ENCODE measurements at regions not wholly inside any gene's neighbourhood (a gene's known extent, or its start where the extent isn't known, plus 50 kb on each side); places are given as distances from the start of the nearest gene placed in this dataset.

DNA sequence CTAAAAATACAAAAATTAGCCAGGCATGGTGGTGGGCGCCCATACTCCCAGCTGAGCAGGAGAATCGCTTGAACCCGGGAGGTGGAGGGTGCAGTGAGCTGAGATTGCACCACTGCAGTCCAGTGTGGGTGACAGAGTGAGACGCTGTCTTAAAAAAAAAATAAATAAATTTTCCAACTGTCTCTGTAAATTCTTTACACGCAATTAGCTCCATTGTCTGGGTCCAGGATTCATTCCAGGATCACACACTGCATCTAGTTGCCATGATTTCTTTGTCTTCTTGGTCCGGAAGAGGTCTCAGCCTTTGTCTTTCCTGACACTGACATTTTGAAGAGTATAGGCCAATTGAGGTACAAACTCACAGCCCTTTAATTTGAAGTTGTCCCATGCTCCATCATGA lies 167.6 kb upstream of the NYAP2 start:
- H3K36me3 ChIP-seq (replicated peaks in 1 of 2; ENCODE audit: control insufficient read depth in 1 of 2, insufficient read depth in 2 of 2, low read length in 2 of 2) = no peaks in the 10 kb centered on the region
- FAIRE-seq = no peak
- no peak overlapping the region for H3K9ac ChIP-seq (ENCODE audit: insufficient read depth, low read depth, low read length)
- DNase-seq (ENCODE audit: low spot score) = no peak
- H3K4me3 ChIP-seq (replicated peaks in 1 of 3; ENCODE audit: insufficient read depth in 1 of 3, low read depth in 2 of 3, low read length in 3 of 3) = no peak overlapping the region
- POLR2A ChIA-PET = no interaction called here
- H3K9me3 ChIP-seq (ENCODE audit: low read length) = no peaks in the 10 kb centered on the region
- H3K27ac ChIP-seq (ENCODE audit: extremely low read length, insufficient read depth, low read length) = no peak overlapping the region
- WGBS (ENCODE audit: low lambda C conversion rate) = 7% methylated on average over 6 of the region's 6 CpGs
- no peaks in the 10 kb centered on the region for H3K27me3 ChIP-seq (ENCODE audit: control insufficient read depth in 1 of 2, insufficient read depth in 2 of 2, low read length in 2 of 2)
- CTCF ChIA-PET (ENCODE audit: low intra/inter-chr PET ratio, low total read pairs) = no interaction called here
- H2AFZ ChIP-seq (ENCODE audit: low read length) = no peak overlapping the region
- no TSS peak for BruUV-seq (replicated peaks)
- in situ Hi-C loops (cut with HindIII; ENCODE audit: extremely low pct_ligation_motif_present, low pct_unique_long_range_greater_than_20kb) (no loop called here), intact Hi-C loops (cut with micrococcal nuclease; ENCODE audit: unreplicated experiment) (no loop called here)
- H3K4me1 ChIP-seq (ENCODE audit: insufficient read depth, low read length) = no peaks in the 10 kb centered on the region
- no peak for ATAC-seq
- H4K20me1 ChIP-seq (ENCODE audit: insufficient read depth, low read length) = no peaks in the 10 kb centered on the region
- no peaks in the 10 kb centered on the region for H3K79me2 ChIP-seq (ENCODE audit: insufficient read depth, low read length)
- H3K4me2 ChIP-seq (ENCODE audit: low read depth, low read length) = no peak overlapping the region
- TF ChIP-seq ZNF558 (CRISPR knock-in tag; IDR thresholded peaks at IDR 0.05; ENCODE audit: borderline replicate concordance) (no peak), GTF2F1 (IDR thresholded peaks at IDR 0.05; ENCODE audit: low read length) (no peak), ZSCAN12 (CRISPR knock-in tag; IDR thresholded peaks at IDR 0.05) (no peak), SP1 (IDR thresholded peaks at IDR 0.05) (no peak), SP1 (CRISPR knock-in tag; IDR thresholded peaks at IDR 0.05) (no peak), ZBTB21 (CRISPR knock-in tag; IDR thresholded peaks at IDR 0.05) (no peak), NKX3-1 (CRISPR knock-in tag; IDR thresholded peaks at IDR 0.05) (no peak), ZKSCAN5 (CRISPR knock-in tag; IDR thresholded peaks at IDR 0.05) (no peak), ZNF205 (CRISPR knock-in tag; IDR thresholded peaks at IDR 0.05) (no peak), ZNF841 (CRISPR knock-in tag; IDR thresholded peaks at IDR 0.05; ENCODE audit: borderline replicate concordance) (no peak), BRD4 (CRISPR knock-in tag; IDR thresholded peaks at IDR 0.05) (no peak)
- TF ChIP-seq, protein P1, sequence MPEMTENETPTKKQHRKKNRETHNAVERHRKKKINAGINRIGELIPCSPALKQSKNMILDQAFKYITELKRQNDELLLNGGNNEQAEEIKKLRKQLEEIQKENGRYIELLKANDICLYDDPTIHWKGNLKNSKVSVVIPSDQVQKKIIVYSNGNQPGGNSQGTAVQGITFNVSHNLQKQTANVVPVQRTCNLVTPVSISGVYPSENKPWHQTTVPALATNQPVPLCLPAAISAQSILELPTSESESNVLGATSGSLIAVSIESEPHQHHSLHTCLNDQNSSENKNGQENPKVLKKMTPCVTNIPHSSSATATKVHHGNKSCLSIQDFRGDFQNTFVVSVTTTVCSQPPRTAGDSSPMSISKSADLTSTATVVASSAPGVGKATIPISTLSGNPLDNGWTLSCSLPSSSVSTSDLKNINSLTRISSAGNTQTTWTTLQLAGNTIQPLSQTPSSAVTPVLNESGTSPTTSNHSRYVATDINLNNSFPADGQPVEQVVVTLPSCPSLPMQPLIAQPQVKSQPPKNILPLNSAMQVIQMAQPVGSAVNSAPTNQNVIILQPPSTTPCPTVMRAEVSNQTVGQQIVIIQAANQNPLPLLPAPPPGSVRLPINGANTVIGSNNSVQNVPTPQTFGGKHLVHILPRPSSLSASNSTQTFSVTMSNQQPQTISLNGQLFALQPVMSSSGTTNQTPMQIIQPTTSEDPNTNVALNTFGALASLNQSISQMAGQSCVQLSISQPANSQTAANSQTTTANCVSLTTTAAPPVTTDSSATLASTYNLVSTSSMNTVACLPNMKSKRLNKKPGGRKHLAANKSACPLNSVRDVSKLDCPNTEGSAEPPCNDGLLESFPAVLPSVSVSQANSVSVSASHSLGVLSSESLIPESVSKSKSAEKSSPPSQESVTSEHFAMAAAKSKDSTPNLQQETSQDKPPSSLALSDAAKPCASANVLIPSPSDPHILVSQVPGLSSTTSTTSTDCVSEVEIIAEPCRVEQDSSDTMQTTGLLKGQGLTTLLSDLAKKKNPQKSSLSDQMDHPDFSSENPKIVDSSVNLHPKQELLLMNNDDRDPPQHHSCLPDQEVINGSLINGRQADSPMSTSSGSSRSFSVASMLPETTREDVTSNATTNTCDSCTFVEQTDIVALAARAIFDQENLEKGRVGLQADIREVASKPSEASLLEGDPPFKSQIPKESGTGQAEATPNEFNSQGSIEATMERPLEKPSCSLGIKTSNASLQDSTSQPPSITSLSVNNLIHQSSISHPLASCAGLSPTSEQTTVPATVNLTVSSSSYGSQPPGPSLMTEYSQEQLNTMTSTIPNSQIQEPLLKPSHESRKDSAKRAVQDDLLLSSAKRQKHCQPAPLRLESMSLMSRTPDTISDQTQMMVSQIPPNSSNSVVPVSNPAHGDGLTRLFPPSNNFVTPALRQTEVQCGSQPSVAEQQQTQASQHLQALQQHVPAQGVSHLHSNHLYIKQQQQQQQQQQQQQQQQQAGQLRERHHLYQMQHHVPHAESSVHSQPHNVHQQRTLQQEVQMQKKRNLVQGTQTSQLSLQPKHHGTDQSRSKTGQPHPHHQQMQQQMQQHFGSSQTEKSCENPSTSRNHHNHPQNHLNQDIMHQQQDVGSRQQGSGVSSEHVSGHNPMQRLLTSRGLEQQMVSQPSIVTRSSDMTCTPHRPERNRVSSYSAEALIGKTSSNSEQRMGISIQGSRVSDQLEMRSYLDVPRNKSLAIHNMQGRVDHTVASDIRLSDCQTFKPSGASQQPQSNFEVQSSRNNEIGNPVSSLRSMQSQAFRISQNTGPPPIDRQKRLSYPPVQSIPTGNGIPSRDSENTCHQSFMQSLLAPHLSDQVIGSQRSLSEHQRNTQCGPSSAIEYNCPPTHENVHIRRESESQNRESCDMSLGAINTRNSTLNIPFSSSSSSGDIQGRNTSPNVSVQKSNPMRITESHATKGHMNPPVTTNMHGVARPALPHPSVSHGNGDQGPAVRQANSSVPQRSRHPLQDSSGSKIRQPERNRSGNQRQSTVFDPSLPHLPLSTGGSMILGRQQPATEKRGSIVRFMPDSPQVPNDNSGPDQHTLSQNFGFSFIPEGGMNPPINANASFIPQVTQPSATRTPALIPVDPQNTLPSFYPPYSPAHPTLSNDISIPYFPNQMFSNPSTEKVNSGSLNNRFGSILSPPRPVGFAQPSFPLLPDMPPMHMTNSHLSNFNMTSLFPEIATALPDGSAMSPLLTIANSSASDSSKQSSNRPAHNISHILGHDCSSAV (CRISPR knock-in tag; IDR thresholded peaks at IDR 0.05; ENCODE audit: borderline replicate concordance) = no peak
- TF ChIP-seq, protein P2, sequence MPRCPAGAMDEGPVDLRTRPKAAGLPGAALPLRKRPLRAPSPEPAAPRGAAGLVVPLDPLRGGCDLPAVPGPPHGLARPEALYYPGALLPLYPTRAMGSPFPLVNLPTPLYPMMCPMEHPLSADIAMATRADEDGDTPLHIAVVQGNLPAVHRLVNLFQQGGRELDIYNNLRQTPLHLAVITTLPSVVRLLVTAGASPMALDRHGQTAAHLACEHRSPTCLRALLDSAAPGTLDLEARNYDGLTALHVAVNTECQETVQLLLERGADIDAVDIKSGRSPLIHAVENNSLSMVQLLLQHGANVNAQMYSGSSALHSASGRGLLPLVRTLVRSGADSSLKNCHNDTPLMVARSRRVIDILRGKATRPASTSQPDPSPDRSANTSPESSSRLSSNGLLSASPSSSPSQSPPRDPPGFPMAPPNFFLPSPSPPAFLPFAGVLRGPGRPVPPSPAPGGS (CRISPR knock-in tag; IDR thresholded peaks at IDR 0.05) = no peak
- TF ChIP-seq, protein P3, sequence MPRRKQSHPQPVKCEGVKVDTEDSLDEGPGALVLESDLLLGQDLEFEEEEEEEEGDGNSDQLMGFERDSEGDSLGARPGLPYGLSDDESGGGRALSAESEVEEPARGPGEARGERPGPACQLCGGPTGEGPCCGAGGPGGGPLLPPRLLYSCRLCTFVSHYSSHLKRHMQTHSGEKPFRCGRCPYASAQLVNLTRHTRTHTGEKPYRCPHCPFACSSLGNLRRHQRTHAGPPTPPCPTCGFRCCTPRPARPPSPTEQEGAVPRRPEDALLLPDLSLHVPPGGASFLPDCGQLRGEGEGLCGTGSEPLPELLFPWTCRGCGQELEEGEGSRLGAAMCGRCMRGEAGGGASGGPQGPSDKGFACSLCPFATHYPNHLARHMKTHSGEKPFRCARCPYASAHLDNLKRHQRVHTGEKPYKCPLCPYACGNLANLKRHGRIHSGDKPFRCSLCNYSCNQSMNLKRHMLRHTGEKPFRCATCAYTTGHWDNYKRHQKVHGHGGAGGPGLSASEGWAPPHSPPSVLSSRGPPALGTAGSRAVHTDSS (CRISPR knock-in tag; conservative IDR thresholded peaks at IDR 0.05) = no peak
- TF ChIP-seq, protein P4, sequence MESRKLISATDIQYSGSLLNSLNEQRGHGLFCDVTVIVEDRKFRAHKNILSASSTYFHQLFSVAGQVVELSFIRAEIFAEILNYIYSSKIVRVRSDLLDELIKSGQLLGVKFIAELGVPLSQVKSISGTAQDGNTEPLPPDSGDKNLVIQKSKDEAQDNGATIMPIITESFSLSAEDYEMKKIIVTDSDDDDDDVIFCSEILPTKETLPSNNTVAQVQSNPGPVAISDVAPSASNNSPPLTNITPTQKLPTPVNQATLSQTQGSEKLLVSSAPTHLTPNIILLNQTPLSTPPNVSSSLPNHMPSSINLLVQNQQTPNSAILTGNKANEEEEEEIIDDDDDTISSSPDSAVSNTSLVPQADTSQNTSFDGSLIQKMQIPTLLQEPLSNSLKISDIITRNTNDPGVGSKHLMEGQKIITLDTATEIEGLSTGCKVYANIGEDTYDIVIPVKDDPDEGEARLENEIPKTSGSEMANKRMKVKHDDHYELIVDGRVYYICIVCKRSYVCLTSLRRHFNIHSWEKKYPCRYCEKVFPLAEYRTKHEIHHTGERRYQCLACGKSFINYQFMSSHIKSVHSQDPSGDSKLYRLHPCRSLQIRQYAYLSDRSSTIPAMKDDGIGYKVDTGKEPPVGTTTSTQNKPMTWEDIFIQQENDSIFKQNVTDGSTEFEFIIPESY (CRISPR knock-in tag; IDR thresholded peaks at IDR 0.05) = no peak
